Astrocyte (in vitro differentiated cells and primary cell): ENCODE measurements at regions not wholly inside any gene's neighbourhood (a gene's known extent, or its start where the extent isn't known, plus 50 kb on each side); places are given as distances from the start of the nearest gene placed in this dataset.
"Not testable (repeated sequence)": the region's sequence is repeated elsewhere in the genome, so short reads cannot be mapped to it uniquely, and the experiment has no call there.

Source experiments
- DNase-seq: peaks from one replicate; pipeline ENCODE4 v3.0.0-alpha.2; 2010; ENCODE audit warnings: low read depth
- FAIRE-seq: peaks from 2 replicates; lab custom pipeline; 2011; peaks lifted over from hg19 to GRCh38; lab: Jason Lieb, UNC
- H2AFZ ChIP-seq: 2 replicates; pipeline ENCODE4 v1.6.0; 2012; ENCODE audit warnings: low read depth, low read length, inconsistent platforms
- H3K27ac ChIP-seq: 2 replicates; pipeline ENCODE4 v1.5.1; 2011; ENCODE audit warnings: low read depth, low read length, inconsistent platforms
- H3K27me3 ChIP-seq: 2 replicates; pipeline ENCODE4 v1.6.0; 2011; ENCODE audit warnings: low read length, inconsistent platforms; ENCODE audit not compliant: insufficient read depth
- H3K36me3 ChIP-seq: 2 replicates; pipeline ENCODE4 v1.5.1; 2011; ENCODE audit warnings: low read length, inconsistent platforms; ENCODE audit not compliant: insufficient read depth
- H3K4me1 ChIP-seq: 2 replicates; pipeline ENCODE4 v1.5.1; 2011; ENCODE audit warnings: low read length, inconsistent platforms; ENCODE audit not compliant: insufficient read depth
- H3K4me2 ChIP-seq: 2 replicates; pipeline ENCODE4 v1.6.0; 2012; ENCODE audit warnings: low read length, inconsistent platforms
- H3K4me3 ChIP-seq: 2 replicates; pipeline ENCODE4 v1.5.1; 2011; ENCODE audit warnings: low read depth, mild to moderate bottlenecking, low read length, inconsistent platforms; ENCODE audit not compliant: insufficient read depth
- H3K79me2 ChIP-seq: 2 replicates; pipeline ENCODE4 v1.6.0; 2012; ENCODE audit warnings: mild to moderate bottlenecking, low read length, inconsistent platforms; ENCODE audit not compliant: insufficient read depth
- H3K9ac ChIP-seq: 2 replicates; pipeline ENCODE4 v1.6.0; 2012; ENCODE audit warnings: mild to moderate bottlenecking, low read length, inconsistent platforms
- H3K9me3 ChIP-seq: 2 replicates; pipeline ENCODE4 v1.5.1; 2012; ENCODE audit warnings: low read depth, mild to moderate bottlenecking, low read length, inconsistent platforms; ENCODE audit not compliant: insufficient read depth
- H4K20me1 ChIP-seq: 2 replicates; pipeline ENCODE4 v1.6.0; 2012; ENCODE audit warnings: low read length, inconsistent platforms; ENCODE audit not compliant: insufficient read depth
- H3K27ac Mint-ChIP-seq: one replicate; pipeline ENCODE4 v1.8.0; 2021; ENCODE audit warnings: mild to moderate bottlenecking, mixed read lengths; ENCODE audit not compliant: unreplicated experiment
- H3K27me3 Mint-ChIP-seq: one replicate; pipeline ENCODE4 v1.8.0; 2021; ENCODE audit warnings: low read depth, mixed read lengths; ENCODE audit not compliant: unreplicated experiment
- H3K36me3 Mint-ChIP-seq: one replicate; pipeline ENCODE4 v1.8.0; 2021; ENCODE audit warnings: low read depth, mixed read lengths; ENCODE audit not compliant: unreplicated experiment
- H3K4me1 Mint-ChIP-seq: one replicate; pipeline ENCODE4 v1.8.0; 2021; ENCODE audit warnings: low read depth, mixed read lengths; ENCODE audit not compliant: unreplicated experiment
- H3K4me3 Mint-ChIP-seq: one replicate; pipeline ENCODE4 v1.8.0; 2021; ENCODE audit warnings: mild to moderate bottlenecking, moderate library complexity, mixed read lengths; ENCODE audit not compliant: unreplicated experiment
- H3K9me3 Mint-ChIP-seq: one replicate; pipeline ENCODE4 v1.8.0; 2021; ENCODE audit warnings: mild to moderate bottlenecking, mixed read lengths; ENCODE audit not compliant: unreplicated experiment
- EZH2 ChIP-seq: IDR thresholded peaks from 2 replicates; pipeline ENCODE4 v1.6.1; 2012; ENCODE audit warnings: mild to moderate bottlenecking, low read length, inconsistent platforms; ENCODE audit not compliant: insufficient read depth
- TF ChIP-seq, protein P1 (sequence below): IDR thresholded peaks from 2 replicates; pipeline ENCODE4 v1.5.1; 2011; ENCODE audit warnings: low read depth, mild to moderate bottlenecking, inconsistent platforms, low read length, moderate library complexity; ENCODE audit not compliant: insufficient read depth

DNA sequence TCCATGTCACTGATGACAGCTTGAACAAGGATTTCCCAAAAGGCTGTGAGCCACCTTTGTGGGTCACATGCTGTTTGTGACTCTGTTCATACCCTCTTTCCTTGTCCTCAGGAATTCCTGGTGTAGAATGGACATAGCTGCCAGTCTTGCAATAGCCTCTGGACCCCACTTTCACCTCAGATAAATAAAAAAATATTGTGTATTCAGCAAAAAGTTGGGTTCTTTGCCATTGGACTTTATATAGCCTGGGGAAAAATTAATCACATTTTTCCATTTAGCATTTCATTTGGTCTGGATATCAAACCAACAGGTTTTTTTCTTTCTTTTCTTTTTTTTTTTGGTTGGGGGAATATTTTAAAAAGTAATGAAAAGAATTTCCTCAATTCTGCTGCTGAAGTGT, 144.8 kb downstream of the PDCD6IP start:
- Mint-ChIP-seq H3K27me3 (no peaks in the 10 kb centered on the region), H3K4me1 (peaks cover 3% of the 10 kb centered on the region), H3K27ac (no peak overlapping the region), H3K4me3 (no peak overlapping the region), H3K36me3 (no peaks in the 10 kb centered on the region), H3K9me3 (no peaks in the 10 kb centered on the region)
- FAIRE-seq (no peak), DNase-seq (no peak)
- Histone ChIP-seq H3K27ac (no peak overlapping the region), H4K20me1 (no peaks in the 10 kb centered on the region), H3K9me3 (no peaks in the 10 kb centered on the region), H3K79me2 (no peaks in the 10 kb centered on the region), H3K27me3 (no peaks in the 10 kb centered on the region), H2AFZ (no peak overlapping the region), H3K36me3 (no peaks in the 10 kb centered on the region), H3K4me1 (peaks cover 9% of the 10 kb centered on the region), H3K4me3 (no peak overlapping the region), H3K4me2 (no peak overlapping the region), H3K9ac (no peak overlapping the region)
- TF ChIP-seq EZH2, result no peak
- TF ChIP-seq, protein P1, sequence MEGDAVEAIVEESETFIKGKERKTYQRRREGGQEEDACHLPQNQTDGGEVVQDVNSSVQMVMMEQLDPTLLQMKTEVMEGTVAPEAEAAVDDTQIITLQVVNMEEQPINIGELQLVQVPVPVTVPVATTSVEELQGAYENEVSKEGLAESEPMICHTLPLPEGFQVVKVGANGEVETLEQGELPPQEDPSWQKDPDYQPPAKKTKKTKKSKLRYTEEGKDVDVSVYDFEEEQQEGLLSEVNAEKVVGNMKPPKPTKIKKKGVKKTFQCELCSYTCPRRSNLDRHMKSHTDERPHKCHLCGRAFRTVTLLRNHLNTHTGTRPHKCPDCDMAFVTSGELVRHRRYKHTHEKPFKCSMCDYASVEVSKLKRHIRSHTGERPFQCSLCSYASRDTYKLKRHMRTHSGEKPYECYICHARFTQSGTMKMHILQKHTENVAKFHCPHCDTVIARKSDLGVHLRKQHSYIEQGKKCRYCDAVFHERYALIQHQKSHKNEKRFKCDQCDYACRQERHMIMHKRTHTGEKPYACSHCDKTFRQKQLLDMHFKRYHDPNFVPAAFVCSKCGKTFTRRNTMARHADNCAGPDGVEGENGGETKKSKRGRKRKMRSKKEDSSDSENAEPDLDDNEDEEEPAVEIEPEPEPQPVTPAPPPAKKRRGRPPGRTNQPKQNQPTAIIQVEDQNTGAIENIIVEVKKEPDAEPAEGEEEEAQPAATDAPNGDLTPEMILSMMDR, result no peak

GRCh38 chr3:33946612-33947011, 148.2 kb downstream of the PDCD6IP start:
- H3K27me3 ChIP-seq, H3K4me1 ChIP-seq, H3K36me3 Mint-ChIP-seq, H3K9me3 ChIP-seq, H3K4me2 ChIP-seq, H3K79me2 ChIP-seq, H3K4me3 Mint-ChIP-seq, H3K36me3 ChIP-seq, H3K4me1 Mint-ChIP-seq, H3K27me3 Mint-ChIP-seq, H3K9ac ChIP-seq, H3K27ac ChIP-seq, FAIRE-seq, DNase-seq, H3K4me3 ChIP-seq, H3K27ac Mint-ChIP-seq, H2AFZ ChIP-seq, H4K20me1 ChIP-seq, H3K9me3 Mint-ChIP-seq: not testable (repeated sequence)

GRCh38 chr3:33947272-33948195, 149.1 kb downstream of the PDCD6IP start:
- Histone ChIP-seq H4K20me1 (no peaks in the 10 kb centered on the region), H3K27me3 (no peaks in the 10 kb centered on the region), H3K9ac (no peak overlapping the region), H3K4me2 (no peak overlapping the region), H3K27ac (no peak overlapping the region), H3K4me1 (peaks cover 4% of the 10 kb centered on the region), H3K9me3 (no peaks in the 10 kb centered on the region), H3K4me3 (no peak overlapping the region), H2AFZ (no peak overlapping the region), H3K36me3 (no peaks in the 10 kb centered on the region), H3K79me2 (no peaks in the 10 kb centered on the region)
- H3K36me3 Mint-ChIP-seq, result no peaks in the 10 kb centered on the region
- peaks cover 3% of the 10 kb centered on the region for H3K4me1 Mint-ChIP-seq
- no peak overlapping the region for H3K4me3 Mint-ChIP-seq
- H3K27ac Mint-ChIP-seq, result no peak overlapping the region
- no peak for DNase-seq
- H3K27me3 Mint-ChIP-seq, result no peaks in the 10 kb centered on the region
- H3K9me3 Mint-ChIP-seq, result no peaks in the 10 kb centered on the region
- TF ChIP-seq EZH2, result no peak
- TF ChIP-seq, protein P1, result no peak
- FAIRE-seq, result no peak
